H7 (cell line): ENCODE measurements at regions not wholly inside any gene's neighbourhood (a gene's known extent, or its start where the extent isn't known, plus 50 kb on each side); places are given as distances from the start of the nearest gene placed in this dataset.

ENCODE experiments used
- DNase-seq: peaks from one replicate; pipeline ENCODE4 v3.0.0; 2012
- H3K27me3 ChIP-seq: 2 replicates; pipeline ENCODE4 v1.6.0; 2011; ENCODE audit warnings: mild to moderate bottlenecking, low read length; ENCODE audit not compliant: control insufficient read depth, insufficient read depth
- H3K36me3 ChIP-seq: replicated peaks from 2 replicates; pipeline ENCODE4 v1.5.1; 2011; ENCODE audit warnings: low read length; ENCODE audit not compliant: control insufficient read depth, insufficient read depth
- H3K4me3 ChIP-seq: 2 replicates; pipeline ENCODE4 v1.5.1; 2011; ENCODE audit warnings: low read depth, mild to moderate bottlenecking, control low read depth, low read length, moderate library complexity; ENCODE audit not compliant: insufficient read depth

DNA sequence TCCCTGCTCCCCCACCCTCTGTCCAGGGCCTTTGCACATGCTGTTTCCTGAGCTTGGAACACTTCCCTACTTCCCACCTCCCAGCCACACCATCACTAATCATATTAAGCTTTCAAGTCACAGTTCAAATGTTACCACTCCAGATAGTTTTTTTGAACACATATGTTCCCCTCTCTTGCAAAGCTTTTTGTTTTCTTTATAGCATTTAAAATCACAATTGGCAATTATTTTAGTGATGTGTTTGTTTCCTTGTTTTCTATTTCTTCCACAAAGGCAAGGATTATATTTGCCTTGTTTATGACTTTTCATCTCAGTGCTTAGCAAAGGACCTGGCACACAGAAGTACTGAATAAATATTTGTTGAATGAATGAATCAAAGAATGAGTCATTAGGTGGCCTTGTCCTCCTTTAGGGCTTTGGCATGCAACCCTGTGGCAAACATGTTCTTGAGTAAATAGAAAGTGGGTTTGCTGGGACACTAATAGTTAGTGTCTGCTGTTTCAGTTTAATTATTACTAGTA lies 386.8 kb downstream of the FGF10 start:
- no peak for DNase-seq
- H3K27me3 ChIP-seq = no peaks in the 10 kb centered on the region
- H3K36me3 ChIP-seq = no peaks in the 10 kb centered on the region
- H3K4me3 ChIP-seq = no peak overlapping the region

DNA sequence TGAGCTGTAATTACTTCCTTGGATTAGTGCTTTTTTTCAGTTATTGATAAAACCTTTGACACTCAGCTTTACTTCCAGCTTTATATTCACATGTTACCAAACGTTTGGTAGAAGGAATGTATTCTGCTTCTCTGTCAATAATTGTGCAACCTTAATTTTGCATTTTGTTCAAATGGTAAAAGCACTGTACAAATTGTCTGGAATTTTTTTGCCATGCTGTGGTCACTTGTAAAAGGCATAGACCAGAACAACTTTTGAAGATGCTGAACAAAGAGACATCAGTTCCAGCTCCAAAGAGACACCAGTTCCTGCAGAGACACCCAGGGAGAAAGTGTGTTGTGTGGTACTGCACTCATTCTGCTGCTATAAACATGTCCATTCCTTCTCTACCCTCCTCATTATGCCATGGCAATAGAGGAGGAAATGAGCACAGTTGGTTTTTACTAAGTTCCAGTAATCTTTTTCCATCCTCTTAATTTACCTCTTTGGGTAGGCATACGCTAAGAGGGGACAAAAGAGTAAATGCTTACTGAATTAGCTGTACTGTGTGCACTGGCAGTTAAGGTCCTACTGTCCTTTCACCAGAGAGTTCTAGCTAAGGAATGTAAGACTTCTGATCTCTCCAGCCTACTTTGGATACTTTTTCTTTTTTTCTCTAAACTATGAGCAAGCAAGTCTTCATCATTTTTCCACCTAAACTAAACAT lies 387.4 kb downstream of the FGF10 start:
- Histone ChIP-seq H3K36me3 (no peaks in the 10 kb centered on the region), H3K27me3 (no peaks in the 10 kb centered on the region)

DNA sequence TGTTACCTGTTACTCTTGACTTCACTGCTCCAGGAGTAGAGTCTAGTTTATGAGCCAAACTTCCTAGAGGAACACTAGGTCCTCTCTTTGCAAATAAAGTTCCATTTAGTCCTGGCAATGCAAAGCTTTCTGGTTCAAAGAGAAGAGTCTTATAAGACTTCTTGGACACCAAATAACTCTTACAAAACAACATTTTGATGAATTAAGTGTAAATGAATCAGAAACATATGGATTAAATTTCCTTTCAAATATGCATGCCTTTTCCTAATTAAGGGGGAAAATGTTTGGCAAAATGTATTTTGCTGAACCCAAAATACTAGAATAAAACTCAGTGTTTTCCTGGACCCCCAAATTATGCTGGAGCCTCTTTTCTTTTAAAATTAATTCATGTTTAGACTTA lies 388.0 kb downstream of the FGF10 start:
- Histone ChIP-seq H3K27me3 (no peaks in the 10 kb centered on the region), H3K4me3 (no peak overlapping the region), H3K36me3 (no peaks in the 10 kb centered on the region)
- no peak for DNase-seq

More for the DNA sequence above, 387.4 kb downstream of the FGF10 start:
- DNase-seq = no peak
- H3K4me3 ChIP-seq = no peak overlapping the region

DNA sequence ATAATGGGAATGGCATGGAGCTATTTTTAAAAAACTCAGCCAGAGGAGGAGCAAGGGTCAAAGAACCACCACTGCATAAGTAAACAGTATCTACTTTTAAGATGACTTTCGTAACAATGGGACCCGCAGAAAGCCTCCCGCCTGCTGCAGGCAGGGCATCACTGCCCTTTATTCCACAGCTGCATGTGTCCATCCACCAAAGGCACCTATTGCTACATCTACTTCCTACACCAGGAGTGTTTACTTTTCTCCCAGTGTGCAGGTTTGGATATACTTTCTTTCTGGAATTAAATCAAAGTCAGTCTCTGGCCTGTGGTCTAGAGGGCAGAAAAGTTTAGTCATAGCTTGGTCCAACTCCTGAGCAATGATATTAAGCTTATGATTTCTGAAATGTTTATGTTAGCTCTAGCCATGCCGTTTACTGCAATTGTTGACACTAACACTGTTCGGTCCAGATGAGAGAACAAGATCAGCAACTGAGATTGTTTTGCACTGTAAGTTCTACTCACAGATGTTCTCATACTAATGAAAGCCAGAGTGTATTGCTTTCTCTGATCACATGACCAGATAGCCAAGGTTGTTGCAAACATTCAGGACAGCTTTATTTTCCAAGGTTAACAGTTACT lies 391.5 kb downstream of the FGF10 start:
- no peaks in the 10 kb centered on the region for H3K36me3 ChIP-seq
- no peaks in the 10 kb centered on the region for H3K27me3 ChIP-seq
- DNase-seq = peak; percentile 7
- no peak overlapping the region for H3K4me3 ChIP-seq

DNA sequence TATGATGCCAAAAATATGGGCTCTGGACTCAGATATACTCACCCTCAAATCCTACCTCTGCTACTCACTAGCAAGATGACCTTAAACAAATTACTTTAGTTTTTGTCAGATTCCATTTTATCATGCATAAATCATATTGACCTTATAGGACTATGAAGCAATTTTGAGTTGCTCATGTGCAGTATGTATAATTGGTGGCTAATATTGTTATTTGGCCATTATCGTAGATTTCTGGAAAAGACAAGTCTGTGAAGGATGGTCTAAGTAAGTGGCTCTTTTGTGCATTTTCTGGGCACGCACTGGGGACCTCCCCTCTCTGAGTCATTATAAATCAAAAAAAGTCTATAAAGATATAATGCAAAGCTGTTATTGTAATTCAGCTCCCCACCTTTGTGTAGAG lies 393.0 kb downstream of the FGF10 start:
- Histone ChIP-seq H3K27me3 (no peaks in the 10 kb centered on the region), H3K4me3 (no peak overlapping the region), H3K36me3 (no peaks in the 10 kb centered on the region)
- no peak for DNase-seq

DNA sequence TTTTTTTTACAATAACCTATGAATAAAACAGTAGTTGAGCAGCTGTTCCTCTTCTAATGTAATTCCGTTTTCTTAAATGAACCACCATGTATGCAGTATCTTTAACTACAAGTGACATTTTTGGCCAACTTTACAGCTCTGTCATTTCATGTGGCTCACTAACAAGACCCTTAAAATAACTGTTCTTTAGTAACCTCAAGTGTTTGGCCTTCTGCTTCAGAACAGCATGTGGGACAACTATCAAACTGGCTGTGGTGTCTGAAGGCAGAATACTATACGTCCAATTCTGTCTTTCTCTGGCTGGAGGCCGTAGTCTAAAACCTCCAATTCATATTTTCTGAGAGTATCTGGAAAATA lies 391.4 kb downstream of the NNT start:
- no peaks in the 10 kb centered on the region for H3K27me3 ChIP-seq
- no peaks in the 10 kb centered on the region for H3K36me3 ChIP-seq
- H3K4me3 ChIP-seq = no peak overlapping the region

DNA sequence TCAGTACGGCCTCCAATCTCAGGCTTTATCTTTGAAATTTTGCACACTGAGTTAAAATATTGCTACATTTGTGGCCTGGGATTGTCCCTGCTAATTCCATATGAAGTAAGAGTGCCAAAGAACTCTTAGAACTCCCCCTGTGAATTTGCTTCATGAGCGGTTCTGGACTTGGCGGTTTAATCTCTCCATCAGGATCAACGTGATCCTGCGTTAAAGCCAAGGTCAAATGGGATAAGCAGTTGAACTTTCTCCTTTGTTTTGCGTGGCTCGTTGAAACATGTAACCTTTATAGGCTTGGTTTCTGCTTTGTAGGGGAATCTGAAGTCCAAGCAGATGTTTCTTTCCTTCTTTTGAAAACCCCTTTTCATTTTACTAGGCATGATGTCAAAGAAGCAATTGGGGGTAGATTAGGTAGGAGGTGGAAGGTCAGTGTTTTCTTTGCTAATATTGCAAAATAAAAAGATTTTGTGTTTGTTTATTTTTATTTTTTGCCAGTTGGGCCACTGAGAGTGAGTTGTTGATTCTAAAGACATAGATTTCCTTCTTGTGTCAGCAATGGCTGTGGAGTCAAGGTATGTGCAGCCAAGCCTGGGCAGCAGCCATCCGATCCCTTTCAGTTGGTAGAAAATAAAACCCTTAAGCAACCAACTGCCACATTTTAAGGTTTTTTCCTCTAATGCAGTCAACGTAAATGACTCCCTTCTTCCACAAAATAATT lies 390.8 kb downstream of the NNT start:
- Histone ChIP-seq H3K36me3 (no peaks in the 10 kb centered on the region), H3K4me3 (no peak overlapping the region), H3K27me3 (no peaks in the 10 kb centered on the region)
- DNase-seq = no peak

More for the DNA sequence above, 391.4 kb downstream of the NNT start:
- DNase-seq = no peak

DNA sequence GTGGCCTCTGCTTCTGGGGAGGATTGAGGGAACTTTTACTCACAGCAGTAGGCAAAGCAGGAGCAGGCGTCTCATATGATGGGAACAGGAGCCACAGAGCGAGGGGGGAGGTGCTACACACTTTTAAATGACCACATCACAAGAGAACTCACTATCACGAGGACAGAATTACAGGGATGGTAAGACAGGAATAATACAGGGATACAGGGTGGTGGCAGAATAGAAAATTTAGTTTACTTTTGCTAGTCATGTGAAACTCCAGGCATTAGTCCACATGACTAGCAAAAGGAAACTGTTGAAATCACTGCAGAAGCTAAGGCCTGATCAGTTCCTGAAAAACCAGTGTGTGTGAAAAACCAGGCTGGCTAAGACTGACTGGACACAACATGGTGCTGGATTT lies 382.4 kb downstream of the NNT start:
- H3K27me3 ChIP-seq = no peaks in the 10 kb centered on the region
- H3K4me3 ChIP-seq = no peak overlapping the region
- no peaks in the 10 kb centered on the region for H3K36me3 ChIP-seq
- no peak for DNase-seq

DNA sequence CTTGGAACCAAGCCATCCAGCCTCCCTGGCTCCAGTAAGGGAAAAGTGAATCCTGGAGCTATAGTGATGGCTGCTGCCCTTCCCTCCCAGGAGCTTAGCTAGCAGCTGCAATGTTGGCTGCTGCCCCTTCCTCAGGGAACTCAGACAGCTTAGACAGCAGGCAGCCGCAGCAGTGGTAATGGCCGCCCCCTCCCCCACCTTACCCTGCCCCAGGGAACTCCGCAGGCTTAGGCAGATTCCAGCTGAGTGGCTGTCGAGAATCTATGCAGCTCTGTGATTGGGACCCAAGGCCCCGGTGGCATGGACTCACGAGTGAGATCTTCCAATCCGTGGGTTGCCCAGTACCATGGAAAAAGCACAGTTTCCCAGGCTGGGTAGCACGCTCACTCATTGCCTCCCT lies 378.6 kb downstream of the NNT start:
- Histone ChIP-seq H3K27me3 (no peaks in the 10 kb centered on the region), H3K36me3 (no peaks in the 10 kb centered on the region), H3K4me3 (no peak overlapping the region)
- DNase-seq = no peak

DNA sequence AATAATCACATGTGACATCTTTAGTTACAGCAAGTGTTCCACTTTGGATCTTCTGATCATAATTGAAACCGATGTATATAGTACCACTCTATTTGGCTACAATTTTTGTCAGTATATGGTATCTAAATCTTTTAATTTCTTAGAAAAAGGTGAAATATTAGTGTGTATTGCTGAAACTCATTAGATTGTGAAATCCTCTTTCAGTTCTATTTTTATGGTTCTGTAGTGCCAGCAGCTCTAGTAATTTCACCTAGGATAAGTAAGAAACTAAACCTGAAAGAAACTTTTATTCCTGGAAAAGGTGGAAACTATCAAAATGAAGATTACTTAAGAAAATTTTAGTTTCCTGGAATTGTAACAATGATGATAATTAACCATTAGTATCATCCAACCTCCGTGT lies 370.9 kb downstream of the NNT start:
- no peak overlapping the region for H3K4me3 ChIP-seq
- no peak for DNase-seq
- H3K27me3 ChIP-seq = no peaks in the 10 kb centered on the region
- no peaks in the 10 kb centered on the region for H3K36me3 ChIP-seq

DNA sequence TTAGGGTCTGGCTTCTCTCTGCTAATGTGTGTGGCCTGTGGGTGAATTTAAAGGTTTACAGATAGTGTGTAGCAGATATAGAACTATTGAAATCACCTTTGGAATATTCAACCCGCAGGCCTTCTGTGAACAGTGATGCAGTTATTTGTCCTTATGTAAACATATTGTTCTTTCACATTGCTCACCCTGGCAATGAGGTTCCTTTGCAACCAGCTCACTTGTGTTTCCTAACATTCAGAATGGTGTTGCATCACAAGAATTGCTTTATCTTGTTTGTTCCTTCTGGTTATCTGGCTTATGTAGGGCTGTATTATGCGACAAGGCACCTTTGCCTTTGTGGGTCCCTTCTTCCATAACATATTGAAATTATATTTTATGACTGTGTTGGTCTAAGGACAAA lies 370.3 kb downstream of the NNT start:
- Histone ChIP-seq H3K27me3 (no peaks in the 10 kb centered on the region), H3K36me3 (no peaks in the 10 kb centered on the region), H3K4me3 (no peak overlapping the region)
- no peak for DNase-seq

DNA sequence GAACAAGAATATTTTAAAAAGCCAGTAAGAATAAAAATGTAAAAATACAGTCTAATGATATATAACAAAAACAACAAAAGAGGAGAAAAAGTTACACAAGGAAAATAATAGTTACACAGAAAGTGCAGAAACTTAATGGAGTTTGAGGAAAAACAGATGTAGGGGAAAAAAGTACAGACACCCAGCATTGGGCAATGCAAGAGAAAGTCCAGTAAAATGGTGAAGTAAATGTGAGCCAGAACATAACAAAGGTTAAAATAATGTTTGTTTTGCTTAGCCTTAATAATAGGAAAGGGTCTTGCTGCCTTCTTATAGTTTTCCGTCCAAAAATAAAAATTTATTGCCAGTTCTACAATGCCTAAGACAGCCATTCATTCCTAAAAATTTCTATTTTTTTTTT lies 364.2 kb downstream of the NNT start:
- Histone ChIP-seq H3K36me3 (no peaks in the 10 kb centered on the region), H3K4me3 (no peak overlapping the region)
- no peak for DNase-seq

DNA sequence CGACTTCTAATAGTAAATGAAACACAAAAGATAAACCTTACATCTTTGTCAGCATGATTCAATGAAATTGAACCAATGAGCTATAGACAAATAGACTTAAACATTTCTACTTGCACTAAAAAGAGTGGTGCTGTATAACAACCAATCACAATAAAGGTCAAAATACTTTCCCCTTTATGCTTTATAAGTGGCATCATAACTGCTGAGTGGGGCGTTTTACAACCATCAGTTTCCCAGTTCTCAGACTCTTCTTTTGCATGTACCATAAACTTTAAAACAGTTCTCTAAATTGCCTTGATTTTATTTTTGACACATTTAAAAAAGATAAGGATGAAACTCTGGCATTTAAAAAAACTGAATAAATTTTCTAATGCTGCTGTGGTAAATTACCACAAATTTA lies 356.2 kb downstream of the NNT start:
- H3K4me3 ChIP-seq = no peak overlapping the region
- no peak for DNase-seq
- no peaks in the 10 kb centered on the region for H3K27me3 ChIP-seq
- H3K36me3 ChIP-seq = no peaks in the 10 kb centered on the region

More for the DNA sequence above, 364.2 kb downstream of the NNT start:
- H3K27me3 ChIP-seq = no peaks in the 10 kb centered on the region

DNA sequence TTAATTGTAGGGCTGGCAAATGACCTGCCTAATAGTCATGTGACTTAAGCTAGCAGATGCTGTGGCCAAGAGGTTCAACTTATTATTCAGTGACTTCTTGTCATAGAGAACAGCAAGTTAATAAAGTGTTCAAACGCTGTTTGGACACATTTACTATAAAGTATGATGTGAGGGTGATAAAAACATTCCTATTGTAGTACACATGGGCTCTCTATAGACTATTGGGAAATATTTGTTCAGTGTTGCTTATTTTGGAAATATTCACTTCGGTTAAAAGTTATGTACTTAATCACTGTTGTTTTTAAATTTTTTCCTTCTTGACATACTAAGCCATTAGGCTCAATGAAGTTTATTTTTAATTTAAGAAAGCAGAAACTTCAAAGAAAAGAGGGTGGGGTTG lies 345.0 kb downstream of the NNT start:
- Histone ChIP-seq H3K4me3 (no peak overlapping the region), H3K27me3 (no peaks in the 10 kb centered on the region), H3K36me3 (no peaks in the 10 kb centered on the region)
- DNase-seq = no peak

DNA sequence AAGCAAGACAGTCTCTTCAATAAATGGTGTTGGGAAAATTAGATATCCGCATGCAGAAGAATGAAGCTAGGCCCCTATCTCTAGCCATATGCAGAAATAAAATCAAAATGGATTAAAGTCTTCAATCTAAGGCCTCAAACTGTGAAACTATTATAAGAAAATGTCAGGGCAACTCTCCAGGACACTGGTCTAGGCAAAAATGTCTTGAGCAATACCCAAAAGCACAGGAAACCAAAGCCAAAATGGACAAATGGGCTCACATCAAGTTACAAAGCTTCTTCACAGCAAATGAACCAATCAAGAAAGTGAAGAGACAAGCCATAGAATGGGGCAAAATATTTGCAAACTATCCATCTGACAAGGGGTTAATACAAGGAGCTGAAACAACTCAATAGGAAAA lies 338.8 kb downstream of the NNT start:
- DNase-seq = no peak
- Histone ChIP-seq H3K36me3 (no peaks in the 10 kb centered on the region), H3K27me3 (no peaks in the 10 kb centered on the region), H3K4me3 (no peak overlapping the region)
